Prostate gland (tissue), 2 donors: ENCODE measurements at regions not wholly inside any gene's neighbourhood (a gene's known extent, or its start where the extent isn't known, plus 50 kb on each side); places are given as distances from the start of the nearest gene placed in this dataset.

Experiments used
- DNase-seq: peaks from one replicate; pipeline ENCODE4 v3.0.0-alpha.2; 2019; ENCODE audit warnings: low spot score
- H3K27ac ChIP-seq, 2 donors: fragments of 200-600 bp; sonication (generic); 2 replicates each; pipeline ENCODE4 v1.5.1; 2017 to 2019
- H3K27me3 ChIP-seq: fragments of 200-600 bp; sonication (generic); replicated peaks from 2 replicates; pipeline ENCODE4 v1.5.1; 2019; ENCODE audit not compliant: insufficient read depth
- H3K36me3 ChIP-seq, 2 donors: fragments of 200-600 bp; sonication (generic); 1 replicate in 1 of 2; 2 replicates in 1 of 2; pipeline versions ENCODE4 v1.5.1 to v1.8.1; 2017 to 2019
- H3K4me1 ChIP-seq: fragments of 200-600 bp; sonication (generic); replicated peaks from 2 replicates; pipeline ENCODE4 v1.5.1; 2019
- H3K4me3 ChIP-seq, 2 donors: fragments of 200-600 bp; sonication (generic); 2 replicates each; pipeline ENCODE4 v1.5.1; 2017 to 2019
- H3K9me3 ChIP-seq: fragments of 200-600 bp; sonication (generic); 2 replicates; pipeline ENCODE4 v1.5.1; 2017
- POLR2A ChIP-seq: fragments of 450-650 bp; IDR thresholded peaks from one replicate; pipeline ENCODE4 v1.6.1; 2016; ENCODE audit warnings: antibody characterized with exemption, mild to moderate bottlenecking
- POLR2AphosphoS5 ChIP-seq: sonication (generic); formaldehyde crosslinking; IDR thresholded peaks from one replicate; pipeline ENCODE4 v1.6.1; 2017; ENCODE audit warnings: antibody characterized with exemption
- WGBS: methylation state at CpG from one replicate; pipeline ENCODE4 v1.1.5; 2018; 5-methylcytosine and 5-hydroxymethylcytosine counted together
- intact Hi-C: fragments of 100-400 bp; cut with DNase I; formaldehyde crosslinking; loops from one replicate; pipeline ENCODE4 v1.14.2; 2022
- TF ChIP-seq, protein P1 (sequence below), 4 experiments: fragments of 200-600 bp in 2 of 4; fragments of 450-650 bp in 2 of 4; sonication (generic) in 2 of 4; IDR thresholded peaks; 1 replicate in 3 of 4; 2 replicates in 1 of 4; pipeline ENCODE4 v1.5.1; 2016 to 2019; ENCODE audit warnings: antibody characterized with exemption in 4 of 4, mild to moderate bottlenecking in 2 of 4, moderate library complexity in 2 of 4

DNA sequence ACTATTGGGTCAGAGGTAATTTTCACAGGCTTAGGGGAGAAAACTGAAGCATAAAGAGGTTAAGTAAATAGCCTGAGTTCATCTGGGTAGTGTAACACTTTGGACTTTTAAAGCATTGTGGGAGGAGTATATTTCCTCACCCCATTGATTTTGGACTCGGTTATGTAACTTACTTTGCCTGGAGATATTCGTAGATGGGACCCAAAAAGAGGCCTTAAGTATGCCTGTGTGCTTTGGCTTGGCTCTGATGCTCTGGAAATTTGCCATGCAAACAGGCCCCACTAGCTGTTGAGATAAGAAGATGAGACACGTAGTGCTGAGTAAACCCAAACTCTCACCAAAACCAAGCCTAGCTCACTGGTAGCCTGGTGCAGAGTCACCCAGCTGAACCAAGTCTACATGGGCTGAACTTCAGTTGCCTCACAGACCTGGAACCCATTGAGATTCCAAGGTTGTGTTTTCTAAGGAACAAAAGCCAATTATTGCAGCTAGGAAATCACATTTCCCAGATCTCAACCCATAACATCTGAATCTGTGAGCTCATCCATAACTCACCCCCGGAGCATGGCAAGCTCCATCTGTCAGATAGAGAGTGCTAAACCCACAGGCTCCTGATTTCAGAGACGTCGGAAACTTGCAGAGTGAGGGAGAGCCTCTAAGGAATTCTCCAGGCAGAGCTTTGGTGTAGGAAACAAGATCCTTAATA lies 536.0 kb upstream of the C16orf82 start:
- no peak overlapping the region for H3K27ac ChIP-seq
- no peaks in the 10 kb centered on the region for H3K36me3 ChIP-seq
- H3K4me1 ChIP-seq = no peaks in the 10 kb centered on the region
- TF ChIP-seq, protein P1, sequence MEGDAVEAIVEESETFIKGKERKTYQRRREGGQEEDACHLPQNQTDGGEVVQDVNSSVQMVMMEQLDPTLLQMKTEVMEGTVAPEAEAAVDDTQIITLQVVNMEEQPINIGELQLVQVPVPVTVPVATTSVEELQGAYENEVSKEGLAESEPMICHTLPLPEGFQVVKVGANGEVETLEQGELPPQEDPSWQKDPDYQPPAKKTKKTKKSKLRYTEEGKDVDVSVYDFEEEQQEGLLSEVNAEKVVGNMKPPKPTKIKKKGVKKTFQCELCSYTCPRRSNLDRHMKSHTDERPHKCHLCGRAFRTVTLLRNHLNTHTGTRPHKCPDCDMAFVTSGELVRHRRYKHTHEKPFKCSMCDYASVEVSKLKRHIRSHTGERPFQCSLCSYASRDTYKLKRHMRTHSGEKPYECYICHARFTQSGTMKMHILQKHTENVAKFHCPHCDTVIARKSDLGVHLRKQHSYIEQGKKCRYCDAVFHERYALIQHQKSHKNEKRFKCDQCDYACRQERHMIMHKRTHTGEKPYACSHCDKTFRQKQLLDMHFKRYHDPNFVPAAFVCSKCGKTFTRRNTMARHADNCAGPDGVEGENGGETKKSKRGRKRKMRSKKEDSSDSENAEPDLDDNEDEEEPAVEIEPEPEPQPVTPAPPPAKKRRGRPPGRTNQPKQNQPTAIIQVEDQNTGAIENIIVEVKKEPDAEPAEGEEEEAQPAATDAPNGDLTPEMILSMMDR (IDR thresholded peaks at IDR 0.05) = no peak
- TF ChIP-seq POLR2A (no peak), POLR2AphosphoS5 (no peak)
- no peak overlapping the region for H3K4me3 ChIP-seq
- DNase-seq = no peak
- no peaks in the 10 kb centered on the region for H3K27me3 ChIP-seq
- intact Hi-C loops = loop anchor here (10.0 kb wide), 1 partner anchor 56 kb away; no protein-coding TSS in a partner anchor
- H3K9me3 ChIP-seq = no peaks in the 10 kb centered on the region
- 53% methylated on average over 6 of the region's 6 CpGs for WGBS

DNA sequence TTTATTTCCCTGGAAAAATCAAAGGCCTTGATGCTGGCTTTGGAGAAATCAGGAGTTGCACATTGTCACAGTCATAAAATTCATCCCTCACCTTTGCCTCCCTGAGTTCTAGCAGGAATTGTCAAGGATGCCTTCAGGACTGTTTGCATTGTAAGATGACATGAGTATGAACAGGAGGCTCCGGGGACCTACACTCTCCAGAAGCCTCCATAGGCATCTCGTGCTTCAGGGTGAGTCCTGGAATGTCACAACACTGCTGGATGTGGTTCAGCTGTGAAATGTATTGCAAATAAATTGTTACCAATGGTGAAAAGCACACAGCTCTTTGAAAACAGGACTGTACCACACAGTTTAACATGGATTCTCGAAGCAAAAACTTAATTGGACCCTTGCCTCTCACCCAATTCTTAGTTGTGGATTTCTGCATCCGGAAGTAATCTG lies 535.4 kb upstream of the C16orf82 start:
- DNase-seq = no peak
- Histone ChIP-seq H3K4me3 (no peak overlapping the region), H3K9me3 (no peaks in the 10 kb centered on the region), H3K36me3 (no peaks in the 10 kb centered on the region), H3K27me3 (no peaks in the 10 kb centered on the region), H3K27ac (no peak overlapping the region), H3K4me1 (no peaks in the 10 kb centered on the region)
- TF ChIP-seq, protein P1 (IDR thresholded peaks at IDR 0.05) = no peak
- TF ChIP-seq POLR2A (no peak), POLR2AphosphoS5 (no peak)
- intact Hi-C loops = loop anchor here (10.0 kb wide), 1 partner anchor 57 kb away; no protein-coding TSS in a partner anchor
- 68% methylated on average over 4 of the region's 4 CpGs for WGBS

DNA sequence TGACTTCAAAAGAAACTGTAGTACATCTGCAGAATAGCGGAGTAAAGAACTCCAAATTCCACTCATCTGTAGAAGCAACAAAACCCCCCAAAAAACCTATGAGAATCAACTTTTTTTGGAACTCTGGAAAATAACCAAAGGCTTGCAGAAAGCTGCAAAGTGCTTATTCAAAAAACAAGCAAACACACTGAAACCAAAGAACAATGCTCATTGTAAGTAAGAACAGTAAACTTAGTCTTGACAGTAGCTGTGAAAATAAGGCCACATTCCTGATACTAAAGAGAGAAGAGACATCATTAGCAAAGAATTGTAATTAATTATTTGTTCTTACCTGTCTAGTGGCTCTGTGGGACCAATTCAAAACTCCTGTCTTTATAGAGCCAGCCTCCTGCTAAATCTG lies 534.3 kb upstream of the C16orf82 start:
- no peaks in the 10 kb centered on the region for H3K27me3 ChIP-seq
- DNase-seq = no peak
- H3K4me1 ChIP-seq = no peaks in the 10 kb centered on the region
- H3K9me3 ChIP-seq = no peaks in the 10 kb centered on the region
- H3K27ac ChIP-seq = no peak overlapping the region
- TF ChIP-seq POLR2AphosphoS5 (no peak), POLR2A (no peak)
- TF ChIP-seq, protein P1 (IDR thresholded peaks at IDR 0.05) = no peak
- H3K36me3 ChIP-seq = no peaks in the 10 kb centered on the region
- H3K4me3 ChIP-seq = no peak overlapping the region
- 78% methylated on average over 1 of the region's 1 CpG for WGBS
- intact Hi-C loops = loop anchor here (10.0 kb wide), 1 partner anchor 58 kb away; no protein-coding TSS in a partner anchor

DNA sequence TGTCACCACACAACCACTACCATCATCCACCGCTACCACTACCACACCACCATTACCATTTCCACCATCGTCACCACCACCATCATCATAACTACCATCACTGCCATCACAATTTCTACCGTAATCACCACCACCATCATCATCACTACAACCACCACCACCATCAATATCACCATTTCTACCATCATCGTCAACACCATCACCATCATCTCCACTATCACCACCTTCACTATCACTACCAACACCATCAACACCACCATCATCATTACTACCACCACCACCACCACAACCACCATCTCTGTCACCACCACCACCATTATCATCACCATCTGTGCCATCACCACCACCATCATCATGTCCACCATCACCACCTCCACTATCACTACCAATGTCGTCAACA lies 524.5 kb upstream of the C16orf82 start:
- WGBS = 97% methylated on average over 5 of the region's 5 CpGs
- intact Hi-C loops = no loop called here
- H3K9me3 ChIP-seq = no peaks in the 10 kb centered on the region
- H3K36me3 ChIP-seq = no peaks in the 10 kb centered on the region
- no peaks in the 10 kb centered on the region for H3K4me1 ChIP-seq
- H3K27ac ChIP-seq = no peak overlapping the region
- no peak overlapping the region for H3K4me3 ChIP-seq
- no peak for TF ChIP-seq POLR2A
- TF ChIP-seq, protein P1 (IDR thresholded peaks at IDR 0.05) = no peak
- TF ChIP-seq POLR2AphosphoS5 = no peak
- DNase-seq = no peak
- no peaks in the 10 kb centered on the region for H3K27me3 ChIP-seq

DNA sequence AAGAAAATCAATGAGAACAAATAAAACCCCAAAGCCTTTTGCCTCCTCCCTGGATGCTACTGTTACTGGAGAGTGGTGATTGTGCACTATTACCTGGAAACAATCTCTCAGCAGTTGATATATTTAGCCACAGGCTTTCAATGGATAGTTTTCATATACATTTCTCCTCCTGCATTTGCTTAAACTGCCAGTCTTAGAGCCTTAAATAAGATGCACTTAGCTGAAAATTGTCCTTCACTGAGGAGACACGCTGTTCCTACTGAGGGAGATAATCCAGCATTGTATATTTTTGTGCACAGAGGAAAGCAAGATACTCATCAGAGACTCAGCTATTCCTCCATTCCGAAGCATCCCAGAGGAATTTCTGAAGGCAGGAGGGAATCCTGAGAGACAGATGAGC lies 520.2 kb upstream of the C16orf82 start:
- TF ChIP-seq, protein P1 (IDR thresholded peaks at IDR 0.05) = no peak
- no peak for TF ChIP-seq POLR2A
- no peak for TF ChIP-seq POLR2AphosphoS5
- 73% methylated on average over 2 of the region's 2 CpGs for WGBS

More for the DNA sequence above, 520.2 kb upstream of the C16orf82 start:
- intact Hi-C loops = no loop called here
- Histone ChIP-seq H3K36me3 (no peaks in the 10 kb centered on the region), H3K27ac (no peak overlapping the region), H3K9me3 (no peaks in the 10 kb centered on the region), H3K27me3 (no peaks in the 10 kb centered on the region), H3K4me3 (no peak overlapping the region), H3K4me1 (no peaks in the 10 kb centered on the region)
- no peak for DNase-seq
